ENCODE measurements at regions not wholly inside any gene's neighbourhood (a gene's known extent, or its start where the extent isn't known, plus 50 kb on each side); places are given as distances from the start of the nearest gene placed in this dataset.
"Not testable (repeated sequence)": the region's sequence is repeated elsewhere in the genome, so short reads cannot be mapped to it uniquely, and the experiment has no call there.

GRCh38 chrX:37509349-37509748, 62.1 kb upstream of the LANCL3 start:
- no peak for DNase-seq (ENCODE audit: low spot score)
- in situ Hi-C loops (cut with MboI; ENCODE audit: low sequenced_read_pairs, unreplicated experiment), result loop anchor here (25.0 kb wide), 1 partner anchor 328 kb away; the partner anchor contains the start of gene DYNLT3
- no peak for TF ChIP-seq CTCF (IDR thresholded peaks at IDR 0.05; ENCODE audit: borderline replicate concordance, control extremely low read depth, extremely low read depth, insufficient read depth, missing control alignments)

- DNase-seq (ENCODE audit: low spot score), result not testable (repeated sequence)
- in situ Hi-C loops (cut with MboI; ENCODE audit: low sequenced_read_pairs, unreplicated experiment), result loop anchor here (25.0 kb wide), 1 partner anchor 321 kb away; the partner anchor contains the start of gene DYNLT3
These were observed 54.9 kb upstream of the LANCL3 start for GRCh38 chrX:37516512-37516911.

GRCh38 chrX:37519261-37519660, 52.2 kb upstream of the LANCL3 start:
- in situ Hi-C loops (cut with MboI; ENCODE audit: low sequenced_read_pairs, unreplicated experiment), result loop anchor here (25.0 kb wide), 1 partner anchor 318 kb away; the partner anchor contains the start of gene DYNLT3
- DNase-seq (ENCODE audit: low spot score), result not testable (repeated sequence)

GRCh38 chrX:37520860-37521450, 50.5 kb upstream of the LANCL3 start:
- not testable (repeated sequence) for DNase-seq (ENCODE audit: low spot score)
- in situ Hi-C loops (cut with MboI; ENCODE audit: low sequenced_read_pairs, unreplicated experiment), result loop anchor here (25.0 kb wide), 1 partner anchor 316 kb away; the partner anchor contains the start of gene DYNLT3

Measured in GM13976 (cell line).